ENCODE measurements at regions not wholly inside any gene's neighbourhood (a gene's known extent, or its start where the extent isn't known, plus 50 kb on each side); places are given as distances from the start of the nearest gene placed in this dataset.

- no peaks in the 10 kb centered on the region for H3K36me3 ChIP-seq
- intact Hi-C loops (cut with DNase I; ENCODE audit: low total_unique reads), result no loop called here
- H3K27me3 ChIP-seq, result no peaks in the 10 kb centered on the region
- no peak for DNase-seq
- H3K9me3 ChIP-seq, result no peaks in the 10 kb centered on the region
- TF ChIP-seq POLR2A (IDR thresholded peaks at IDR 0.05), result no peak
- no peak for TF ChIP-seq CTCF (IDR thresholded peaks at IDR 0.05)
- no peak overlapping the region for H3K4me3 ChIP-seq
- H3K27ac ChIP-seq, result no peak overlapping the region
- H3K4me1 ChIP-seq, result no peaks in the 10 kb centered on the region
Measured at GRCh38 chr3:107106316-107106715, 270.9 kb upstream of the CCDC54 start.

GRCh38 chr3:107106907-107107306 lies 270.3 kb upstream of the CCDC54 start:
- Histone ChIP-seq H3K36me3 (no peaks in the 10 kb centered on the region), H3K27ac (no peak overlapping the region), H3K9me3 (no peaks in the 10 kb centered on the region), H3K4me3 (no peak overlapping the region), H3K4me1 (no peaks in the 10 kb centered on the region), H3K27me3 (no peaks in the 10 kb centered on the region)
- intact Hi-C loops (cut with DNase I; ENCODE audit: low total_unique reads), result no loop called here
- DNase-seq, result no peak
- no peak for TF ChIP-seq CTCF (IDR thresholded peaks at IDR 0.05)
- no peak for TF ChIP-seq POLR2A (IDR thresholded peaks at IDR 0.05)

DNA sequence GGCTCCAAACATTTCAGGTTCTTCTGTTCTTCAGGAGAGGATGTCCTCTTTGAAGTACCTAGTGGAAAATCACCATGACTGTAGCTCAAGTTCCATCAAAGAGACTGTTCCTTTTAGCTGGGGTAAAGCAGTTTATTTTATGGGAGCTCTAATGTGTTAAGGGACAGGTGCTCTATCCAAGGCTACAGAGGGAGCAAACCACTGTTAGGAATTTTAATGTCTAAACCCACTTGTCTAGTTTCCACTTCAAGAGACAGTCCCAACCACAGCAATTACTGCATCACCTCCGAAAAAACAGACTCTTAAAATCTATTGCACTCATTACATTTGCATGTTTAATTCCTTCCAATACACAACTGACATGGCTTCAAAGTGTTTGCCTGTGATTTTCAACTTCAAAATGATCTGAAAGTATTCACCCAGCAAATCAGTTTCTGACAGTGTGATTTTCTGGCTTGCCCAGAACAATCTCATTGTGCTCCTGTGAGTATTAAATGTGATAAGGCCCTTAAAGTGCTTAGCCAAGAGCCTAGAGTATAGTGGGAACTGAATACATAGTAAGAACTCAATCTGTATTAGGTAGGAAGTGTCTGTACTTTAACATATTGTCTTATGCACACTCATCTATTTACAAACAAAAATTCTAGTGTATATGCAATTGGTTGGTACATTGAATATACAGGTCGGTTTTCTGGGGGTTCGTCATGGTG lies 266.5 kb upstream of the CCDC54 start:
- Histone ChIP-seq H3K9me3 (no peaks in the 10 kb centered on the region), H3K27me3 (no peaks in the 10 kb centered on the region), H3K36me3 (no peaks in the 10 kb centered on the region), H3K4me3 (no peak overlapping the region), H3K4me1 (no peaks in the 10 kb centered on the region), H3K27ac (no peak overlapping the region)
- intact Hi-C loops (cut with DNase I; ENCODE audit: low total_unique reads), result no loop called here
- DNase-seq, result no peak
- TF ChIP-seq CTCF (IDR thresholded peaks at IDR 0.05) (no peak), POLR2A (IDR thresholded peaks at IDR 0.05) (no peak)

DNA sequence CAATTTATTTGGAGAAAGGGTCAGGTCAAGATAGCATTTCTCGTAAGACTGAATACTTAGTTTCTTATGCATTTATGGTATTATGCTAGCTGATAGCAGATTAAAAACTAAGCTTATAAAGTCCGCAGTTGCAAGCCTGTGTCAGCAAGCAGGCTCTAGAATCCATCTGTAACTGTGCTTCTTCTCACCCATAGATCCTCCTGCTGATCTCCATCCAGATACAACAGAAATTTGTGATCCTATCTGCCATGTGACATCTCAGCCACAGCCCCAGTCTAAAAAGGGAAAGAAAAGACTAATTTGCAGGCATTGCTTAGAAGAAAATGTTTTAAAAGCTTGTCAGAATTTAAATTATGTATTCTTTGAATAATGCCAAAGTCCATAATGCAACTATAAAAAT lies 265.4 kb upstream of the CCDC54 start:
- DNase-seq, result no peak
- H3K4me1 ChIP-seq, result no peaks in the 10 kb centered on the region
- H3K4me3 ChIP-seq, result no peak overlapping the region
- intact Hi-C loops (cut with DNase I; ENCODE audit: low total_unique reads), result no loop called here
- H3K9me3 ChIP-seq, result no peaks in the 10 kb centered on the region
- H3K27me3 ChIP-seq, result no peaks in the 10 kb centered on the region
- TF ChIP-seq CTCF (IDR thresholded peaks at IDR 0.05) (no peak), POLR2A (IDR thresholded peaks at IDR 0.05) (no peak)
- no peak overlapping the region for H3K27ac ChIP-seq
- H3K36me3 ChIP-seq, result no peaks in the 10 kb centered on the region

GRCh38 chr3:107112356-107112755 lies 264.9 kb upstream of the CCDC54 start:
- Histone ChIP-seq H3K27ac (no peak overlapping the region), H3K9me3 (no peaks in the 10 kb centered on the region), H3K36me3 (no peaks in the 10 kb centered on the region), H3K27me3 (no peaks in the 10 kb centered on the region), H3K4me1 (no peaks in the 10 kb centered on the region), H3K4me3 (no peak overlapping the region)
- TF ChIP-seq POLR2A (IDR thresholded peaks at IDR 0.05) (no peak), CTCF (IDR thresholded peaks at IDR 0.05) (no peak)
- intact Hi-C loops (cut with DNase I; ENCODE audit: low total_unique reads), result no loop called here
- DNase-seq, result no peak

Measured in uterus (tissue), 3 donors.